GM19240 (cell line): ENCODE measurements at regions not wholly inside any gene's neighbourhood (a gene's known extent, or its start where the extent isn't known, plus 50 kb on each side); places are given as distances from the start of the nearest gene placed in this dataset.
"Not testable (repeated sequence)": the region's sequence is repeated elsewhere in the genome, so short reads cannot be mapped to it uniquely, and the experiment has no call there.

Experiments
- DNase-seq: peaks from one replicate; pipeline ENCODE4 v3.0.0; 2011; ENCODE audit warnings: low spot score; ENCODE audit not compliant: insufficient read length

- no peak for DNase-seq
Measured at GRCh38 chr5:102554082-102554481, 55.3 kb upstream of the SLCO6A1 start.

GRCh38 chr5:102554728-102555127, 55.9 kb upstream of the SLCO6A1 start:
- no peak for DNase-seq

GRCh38 chr5:102561894-102562760, 63.3 kb upstream of the SLCO6A1 start:
- no peak for DNase-seq

GRCh38 chr5:102570747-102571146, 71.9 kb upstream of the SLCO6A1 start:
- no peak for DNase-seq

GRCh38 chr5:102578362-102578761, 79.6 kb upstream of the SLCO6A1 start:
- no peak for DNase-seq

- DNase-seq, result no peak
Measured at GRCh38 chr5:102579379-102579778, 80.6 kb upstream of the SLCO6A1 start.

- DNase-seq, result no peak
Measured at GRCh38 chr5:102581011-102581410, 82.2 kb upstream of the SLCO6A1 start.

GRCh38 chr5:102582696-102583095, 83.9 kb upstream of the SLCO6A1 start:
- DNase-seq, result no peak

- DNase-seq, result no peak
Measured at GRCh38 chr5:102583276-102584124, 84.7 kb upstream of the SLCO6A1 start.

GRCh38 chr5:102589661-102590060, 90.9 kb upstream of the SLCO6A1 start:
- DNase-seq, result no peak

GRCh38 chr5:102590467-102590866, 91.7 kb upstream of the SLCO6A1 start:
- DNase-seq, result no peak

- peak; percentile 2 for DNase-seq
Measured at GRCh38 chr5:102591650-102592049, 92.8 kb upstream of the SLCO6A1 start.

- not testable (repeated sequence) for DNase-seq
Measured at GRCh38 chr5:102592586-102592985, 93.8 kb upstream of the SLCO6A1 start.

GRCh38 chr5:102594192-102594591, 95.4 kb upstream of the SLCO6A1 start:
- DNase-seq, result no peak

GRCh38 chr5:102595332-102595731, 96.5 kb upstream of the SLCO6A1 start:
- DNase-seq, result no peak

GRCh38 chr5:102596113-102596512, 97.3 kb upstream of the SLCO6A1 start:
- DNase-seq, result no peak

GRCh38 chr5:102596951-102597350, 98.2 kb upstream of the SLCO6A1 start:
- DNase-seq, result no peak

GRCh38 chr5:102599289-102599688, 100.5 kb upstream of the SLCO6A1 start:
- no peak for DNase-seq

GRCh38 chr5:102600964-102601363, 102.2 kb upstream of the SLCO6A1 start:
- DNase-seq, result no peak

- DNase-seq, result no peak
Measured at GRCh38 chr5:102603670-102604069, 104.9 kb upstream of the SLCO6A1 start.

GRCh38 chr5:102608414-102608813, 109.6 kb upstream of the SLCO6A1 start:
- no peak for DNase-seq

GRCh38 chr5:102611312-102611711, 112.5 kb upstream of the SLCO6A1 start:
- no peak for DNase-seq
